Body of pancreas (tissue), 4 donors: ENCODE measurements at regions not wholly inside any gene's neighbourhood (a gene's known extent, or its start where the extent isn't known, plus 50 kb on each side); places are given as distances from the start of the nearest gene placed in this dataset.

Experiments
- ATAC-seq: fragments of 150-250 bp; one replicate; pipeline ENCODE4 v1.9.1; 2016
- DNase-seq, 4 donors: peaks; one replicate each; pipeline ENCODE4 v3.0.0-alpha.2; 2019
- H3K27ac ChIP-seq, 4 donors: fragments of 200-600 bp; sonication (generic); 1 replicate in 3 of 4; 2 replicates in 1 of 4; pipeline versions ENCODE4 v1.5.1 to v1.6.1; 2016 to 2019; ENCODE audit warnings: mild to moderate bottlenecking in 1 of 4, mixed read lengths in 1 of 4, moderate library complexity in 1 of 4
- H3K27me3 ChIP-seq, 2 donors: fragments of 200-600 bp; sonication (generic); one replicate each; pipeline ENCODE4 v1.6.0; 2016; ENCODE audit warnings: mild to moderate bottlenecking in 1 of 2
- H3K36me3 ChIP-seq, 2 donors: fragments of 200-600 bp; sonication (generic); replicated peaks in 1 of 2; 2 replicates each; pipeline ENCODE4 v1.5.1; 2016; ENCODE audit warnings: low read depth in 2 of 2; ENCODE audit not compliant: insufficient read depth in 1 of 2
- H3K4me1 ChIP-seq: fragments of 200-600 bp; sonication (generic); one replicate; pipeline ENCODE4 v1.6.0; 2016
- H3K4me3 ChIP-seq, 2 donors: fragments of 200-600 bp; sonication (generic); 1 replicate in 1 of 2; 2 replicates in 1 of 2; pipeline ENCODE4 v1.5.1; 2016 to 2019
- H3K9me3 ChIP-seq, 3 donors: fragments of 200-600 bp; sonication (generic); 1 replicate in 2 of 3; 2 replicates in 1 of 3; pipeline ENCODE4 v1.5.1; 2016
- CTCF ChIP-seq, 7 experiments: fragments of 450-650 bp in 4 of 7; fragments of 200-600 bp in 3 of 7; sonication (generic) in 3 of 7; IDR thresholded peaks; one replicate each; pipeline ENCODE4 v1.5.1; 2016 to 2019; ENCODE audit warnings: antibody characterized with exemption in 7 of 7
- POLR2A ChIP-seq, 3 donors: fragments of 450-650 bp; IDR thresholded peaks; one replicate each; pipeline ENCODE4 v1.6.1; 2016; ENCODE audit warnings: antibody characterized with exemption in 3 of 3, mild to moderate bottlenecking in 2 of 3
- WGBS, 2 donors: methylation state at CpG; one replicate each; pipeline ENCODE4 v1.1.5; 2017; 5-methylcytosine and 5-hydroxymethylcytosine counted together
- intact Hi-C: fragments of 100-400 bp; cut with DNase I; formaldehyde crosslinking; loops from one replicate; pipeline ENCODE4 v1.15.1; 2023

- no peak for ATAC-seq
- no peaks in the 10 kb centered on the region for H3K36me3 ChIP-seq
- no peak overlapping the region for H3K4me3 ChIP-seq
- intact Hi-C loops = no loop called here
- DNase-seq = no peak
- H3K9me3 ChIP-seq = no peaks in the 10 kb centered on the region
- no peaks in the 10 kb centered on the region for H3K27me3 ChIP-seq
- no peak overlapping the region for H3K27ac ChIP-seq
- TF ChIP-seq CTCF (IDR thresholded peaks at IDR 0.05) (no peak), POLR2A (IDR thresholded peaks at IDR 0.05) (no peak)
- H3K4me1 ChIP-seq = no peaks in the 10 kb centered on the region
- 50 to 59% methylated on average over 1 of the region's 1 CpG for WGBS, 2 donors
Measured at GRCh38 chr12:105937009-105937408, 201.7 kb downstream of the NUAK1 start.

- DNase-seq = no peak
- Histone ChIP-seq H3K36me3 (no peaks in the 10 kb centered on the region), H3K4me1 (no peaks in the 10 kb centered on the region), H3K27me3 (no peaks in the 10 kb centered on the region), H3K27ac (no peak overlapping the region), H3K4me3 (no peak overlapping the region), H3K9me3 (no peaks in the 10 kb centered on the region)
- intact Hi-C loops = no loop called here
- no peak for ATAC-seq
- TF ChIP-seq POLR2A (IDR thresholded peaks at IDR 0.05) = no peak
- TF ChIP-seq CTCF (IDR thresholded peaks at IDR 0.05) = no peak
- WGBS, 2 donors = 64 to 68% methylated on average over 3 of the region's 3 CpGs
Measured at GRCh38 chr12:105939181-105939721, 199.5 kb downstream of the NUAK1 start.

GRCh38 chr12:105942281-105942680 is 196.5 kb downstream of the NUAK1 start:
- intact Hi-C loops = no loop called here
- Histone ChIP-seq H3K4me1 (no peaks in the 10 kb centered on the region), H3K27me3 (no peaks in the 10 kb centered on the region), H3K4me3 (no peak overlapping the region), H3K27ac (no peak overlapping the region), H3K9me3 (no peaks in the 10 kb centered on the region), H3K36me3 (no peaks in the 10 kb centered on the region)
- TF ChIP-seq CTCF (IDR thresholded peaks at IDR 0.05) (no peak), POLR2A (IDR thresholded peaks at IDR 0.05) (no peak)
- WGBS, 2 donors = 41 to 50% methylated on average over 1 of the region's 1 CpG
- no peak for DNase-seq
- no peak for ATAC-seq

- no peaks in the 10 kb centered on the region for H3K4me1 ChIP-seq
Measured at GRCh38 chr12:105943525-105943924, 195.2 kb downstream of the NUAK1 start.

More at GRCh38 chr12:105943525-105943924, 195.2 kb downstream of the NUAK1 start:
- no peak for ATAC-seq
- Histone ChIP-seq H3K27ac (no peak overlapping the region), H3K9me3 (no peaks in the 10 kb centered on the region), H3K4me3 (no peak overlapping the region), H3K27me3 (no peaks in the 10 kb centered on the region), H3K36me3 (no peaks in the 10 kb centered on the region)
- intact Hi-C loops = no loop called here
- no peak for DNase-seq
- 75 to 86% methylated on average over 1 of the region's 1 CpG for WGBS, 2 donors
- TF ChIP-seq POLR2A (IDR thresholded peaks at IDR 0.05) (no peak), CTCF (IDR thresholded peaks at IDR 0.05) (no peak)
